ENCODE measurements at regions not wholly inside any gene's neighbourhood (a gene's known extent, or its start where the extent isn't known, plus 50 kb on each side); places are given as distances from the start of the nearest gene placed in this dataset.

DNA sequence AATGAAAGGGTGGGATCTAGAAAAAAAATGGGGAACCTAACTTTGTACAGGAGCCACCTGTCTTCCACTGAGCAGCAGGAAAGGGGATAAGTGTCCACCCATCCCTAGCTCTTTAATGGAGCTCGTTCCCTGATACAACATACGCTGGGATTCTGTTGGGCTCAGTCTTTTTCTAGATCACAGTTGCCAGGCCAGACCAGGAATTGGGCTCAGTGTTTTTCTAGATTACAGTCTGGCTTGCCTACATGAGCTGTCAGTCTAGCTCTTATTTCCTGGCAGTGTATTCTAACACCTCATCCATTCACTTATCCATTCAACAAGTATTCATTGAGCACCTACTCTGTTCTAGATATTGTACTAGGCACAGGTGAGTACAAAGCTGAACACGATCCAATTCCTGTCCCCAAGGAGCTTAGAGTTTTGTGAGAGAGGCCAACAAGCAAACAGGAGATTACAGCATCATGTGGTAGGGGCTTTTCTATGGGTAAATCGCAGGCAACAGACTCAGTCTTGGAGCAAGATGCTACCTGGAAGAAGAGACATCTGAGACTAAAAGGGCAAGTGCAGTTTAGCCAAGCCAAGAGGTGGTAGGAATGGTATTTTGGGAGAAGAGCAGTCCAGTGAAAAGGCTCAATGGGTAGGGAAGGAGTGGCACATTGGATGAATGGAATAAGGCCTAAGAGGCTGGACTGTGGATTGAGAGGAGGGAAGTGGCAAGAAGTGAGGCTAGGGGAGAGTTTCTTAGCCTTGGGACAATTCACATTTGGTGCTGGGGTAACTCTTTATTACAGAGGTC, 138.0 kb upstream of the HS3ST2 start:
- TF ChIP-seq FOXP2 (optimal IDR thresholded peaks at IDR 0.05; ENCODE audit: borderline replicate concordance, extremely low read depth, extremely low read length, insufficient read depth) (no peak), SIN3A (IDR thresholded peaks at IDR 0.05; ENCODE audit: borderline replicate concordance, insufficient read depth, low read length) (no peak), POLR2AphosphoS5 (IDR thresholded peaks at IDR 0.05; ENCODE audit: low read depth, low read length) (no peak), TAF1 (IDR thresholded peaks at IDR 0.05; ENCODE audit: borderline replicate concordance, insufficient read depth, low read length) (no peak)
- TF ChIP-seq, protein P1, sequence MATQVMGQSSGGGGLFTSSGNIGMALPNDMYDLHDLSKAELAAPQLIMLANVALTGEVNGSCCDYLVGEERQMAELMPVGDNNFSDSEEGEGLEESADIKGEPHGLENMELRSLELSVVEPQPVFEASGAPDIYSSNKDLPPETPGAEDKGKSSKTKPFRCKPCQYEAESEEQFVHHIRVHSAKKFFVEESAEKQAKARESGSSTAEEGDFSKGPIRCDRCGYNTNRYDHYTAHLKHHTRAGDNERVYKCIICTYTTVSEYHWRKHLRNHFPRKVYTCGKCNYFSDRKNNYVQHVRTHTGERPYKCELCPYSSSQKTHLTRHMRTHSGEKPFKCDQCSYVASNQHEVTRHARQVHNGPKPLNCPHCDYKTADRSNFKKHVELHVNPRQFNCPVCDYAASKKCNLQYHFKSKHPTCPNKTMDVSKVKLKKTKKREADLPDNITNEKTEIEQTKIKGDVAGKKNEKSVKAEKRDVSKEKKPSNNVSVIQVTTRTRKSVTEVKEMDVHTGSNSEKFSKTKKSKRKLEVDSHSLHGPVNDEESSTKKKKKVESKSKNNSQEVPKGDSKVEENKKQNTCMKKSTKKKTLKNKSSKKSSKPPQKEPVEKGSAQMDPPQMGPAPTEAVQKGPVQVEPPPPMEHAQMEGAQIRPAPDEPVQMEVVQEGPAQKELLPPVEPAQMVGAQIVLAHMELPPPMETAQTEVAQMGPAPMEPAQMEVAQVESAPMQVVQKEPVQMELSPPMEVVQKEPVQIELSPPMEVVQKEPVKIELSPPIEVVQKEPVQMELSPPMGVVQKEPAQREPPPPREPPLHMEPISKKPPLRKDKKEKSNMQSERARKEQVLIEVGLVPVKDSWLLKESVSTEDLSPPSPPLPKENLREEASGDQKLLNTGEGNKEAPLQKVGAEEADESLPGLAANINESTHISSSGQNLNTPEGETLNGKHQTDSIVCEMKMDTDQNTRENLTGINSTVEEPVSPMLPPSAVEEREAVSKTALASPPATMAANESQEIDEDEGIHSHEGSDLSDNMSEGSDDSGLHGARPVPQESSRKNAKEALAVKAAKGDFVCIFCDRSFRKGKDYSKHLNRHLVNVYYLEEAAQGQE (IDR thresholded peaks at IDR 0.05; ENCODE audit: insufficient read depth in 1 of 2, low read depth in 2 of 2, low read length in 2 of 2): no peak

DNA sequence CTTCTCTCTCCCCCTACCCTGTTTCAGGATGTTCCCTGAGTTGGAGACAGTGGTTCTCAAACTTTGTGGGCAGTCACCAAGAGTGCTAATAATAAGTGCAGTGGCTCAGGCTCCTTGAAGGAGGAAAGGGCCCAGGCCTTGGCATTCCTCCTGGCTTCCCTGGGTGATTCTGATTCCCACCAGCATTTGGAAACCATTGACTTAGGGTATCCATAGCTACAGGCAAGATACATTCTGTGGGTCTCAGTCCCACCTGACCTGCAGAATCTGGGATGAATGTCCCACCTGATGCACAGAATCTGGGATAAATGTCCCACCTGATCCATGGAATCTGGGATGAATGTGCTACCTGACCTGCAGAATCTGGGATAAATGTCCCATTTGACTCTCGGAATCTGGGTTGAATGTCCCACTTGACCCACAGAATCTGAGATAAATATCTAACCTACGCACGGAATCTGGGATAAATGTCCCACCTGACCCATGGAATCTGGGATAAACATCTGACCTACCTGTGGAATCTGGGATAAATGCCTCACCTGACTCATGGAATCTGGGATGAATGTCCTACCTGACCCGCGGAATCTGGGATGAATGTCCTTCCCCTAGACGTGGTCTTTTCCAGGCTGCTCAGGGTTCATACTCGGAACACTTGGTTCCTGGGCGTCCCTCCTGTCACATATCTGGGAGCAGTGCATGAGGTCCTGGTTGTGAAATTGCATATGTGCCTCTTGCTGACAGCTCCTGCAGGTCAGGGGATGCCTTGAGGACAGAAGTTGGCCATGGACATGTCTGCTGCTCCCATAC, 136.7 kb upstream of the HS3ST2 start:
- TF ChIP-seq SIN3A (IDR thresholded peaks at IDR 0.05; ENCODE audit: borderline replicate concordance, insufficient read depth, low read length): no peak
- TF ChIP-seq POLR2AphosphoS5 (IDR thresholded peaks at IDR 0.05; ENCODE audit: low read depth, low read length): no peak

DNA sequence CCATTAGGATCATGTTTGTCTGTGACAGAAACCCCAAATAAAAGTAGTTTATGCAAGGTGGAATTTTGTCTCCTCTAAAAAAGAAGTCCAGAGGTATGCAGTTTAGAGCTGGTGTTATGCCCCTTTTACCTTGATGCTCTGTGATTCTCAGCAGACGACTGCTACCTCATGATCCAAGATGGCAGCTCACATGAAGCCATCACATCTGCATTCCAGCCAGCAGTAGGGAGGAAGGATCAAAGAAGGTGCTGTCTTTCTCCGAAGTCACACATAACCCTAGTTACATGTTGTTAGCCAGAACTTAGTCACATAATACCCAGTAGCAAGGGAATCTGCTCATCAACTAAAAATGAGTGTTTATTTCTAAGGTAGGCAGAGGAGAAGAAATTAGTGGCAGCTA, 135.7 kb upstream of the HS3ST2 start:
- TF ChIP-seq FOXP2 (optimal IDR thresholded peaks at IDR 0.05; ENCODE audit: borderline replicate concordance, extremely low read depth, extremely low read length, insufficient read depth): no peak
- TF ChIP-seq, protein P1 (IDR thresholded peaks at IDR 0.05; ENCODE audit: insufficient read depth in 1 of 2, low read depth in 2 of 2, low read length in 2 of 2): no peak
- no peak for TF ChIP-seq POLR2AphosphoS5 (IDR thresholded peaks at IDR 0.05; ENCODE audit: low read depth, low read length)

DNA sequence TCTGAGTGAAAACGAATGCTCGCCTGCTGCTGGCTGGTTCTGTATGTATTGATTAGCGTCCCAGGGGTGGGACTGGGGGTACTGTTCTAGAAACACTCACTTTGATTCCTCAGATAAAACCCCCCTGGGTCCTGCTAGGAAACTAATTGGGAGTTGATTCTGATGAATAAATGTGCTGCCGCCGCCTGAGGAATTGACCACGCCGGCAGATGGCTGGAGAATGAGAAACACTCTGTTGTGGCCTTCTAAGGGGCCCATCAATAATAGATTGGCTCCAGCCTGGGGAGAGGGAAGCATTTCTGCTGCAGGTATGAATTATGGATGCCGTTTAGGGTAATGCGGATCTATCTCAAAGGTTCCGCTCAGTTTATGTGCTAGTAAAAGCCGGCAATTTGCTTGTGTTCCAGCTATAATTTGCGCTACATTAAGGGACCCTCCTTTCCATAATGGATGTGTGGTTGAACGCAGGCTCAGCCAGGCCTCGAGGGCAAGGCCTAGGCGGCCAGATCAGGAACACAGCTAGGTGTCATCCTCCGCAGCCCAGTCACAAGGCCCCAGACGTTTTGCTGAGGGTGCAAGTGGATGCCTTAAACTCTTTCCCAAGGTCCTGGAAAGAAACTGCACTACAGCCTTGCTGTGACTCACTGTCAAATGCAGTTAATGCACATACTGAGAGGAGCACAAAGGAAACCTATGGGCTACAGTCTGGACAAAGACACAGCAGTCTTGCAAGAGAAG, 132.2 kb upstream of the HS3ST2 start:
- TF ChIP-seq FOXP2 (optimal IDR thresholded peaks at IDR 0.05; ENCODE audit: borderline replicate concordance, extremely low read depth, extremely low read length, insufficient read depth): no peak

DNA sequence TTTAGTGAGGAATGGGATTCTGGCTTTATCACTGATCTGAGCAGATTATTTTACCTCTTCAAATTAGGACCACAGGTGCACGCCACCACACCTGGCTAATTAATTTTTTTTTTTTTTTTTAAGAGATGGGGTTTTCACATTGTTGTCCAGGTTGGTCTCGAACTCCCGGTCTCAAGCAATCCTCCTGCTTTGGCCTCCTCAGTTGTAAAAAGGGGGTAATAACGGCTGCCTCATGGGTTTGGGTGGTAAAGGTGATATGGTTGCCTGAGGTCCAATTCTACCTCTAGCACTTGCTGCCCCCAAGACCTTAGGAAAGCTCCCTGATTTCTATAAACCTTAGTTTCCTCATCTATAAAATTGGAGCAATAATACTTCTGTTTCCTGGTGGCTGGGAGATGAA, 130.7 kb upstream of the HS3ST2 start:
- TF ChIP-seq POLR2AphosphoS5 (IDR thresholded peaks at IDR 0.05; ENCODE audit: low read depth, low read length) (no peak), SIN3A (IDR thresholded peaks at IDR 0.05; ENCODE audit: borderline replicate concordance, insufficient read depth, low read length) (no peak), FOXP2 (optimal IDR thresholded peaks at IDR 0.05; ENCODE audit: borderline replicate concordance, extremely low read depth, extremely low read length, insufficient read depth) (no peak), TAF1 (IDR thresholded peaks at IDR 0.05; ENCODE audit: borderline replicate concordance, insufficient read depth, low read length) (no peak)
- TF ChIP-seq, protein P1 (IDR thresholded peaks at IDR 0.05; ENCODE audit: insufficient read depth in 1 of 2, low read depth in 2 of 2, low read length in 2 of 2): no peak
